ENCODE measurements at regions not wholly inside any gene's neighbourhood (a gene's known extent, or its start where the extent isn't known, plus 50 kb on each side); places are given as distances from the start of the nearest gene placed in this dataset. TPM values are rescaled to one million over a fixed set of nuclear protein-coding genes. Genes with fewer than 3 reads are reported as not detected.

DNA sequence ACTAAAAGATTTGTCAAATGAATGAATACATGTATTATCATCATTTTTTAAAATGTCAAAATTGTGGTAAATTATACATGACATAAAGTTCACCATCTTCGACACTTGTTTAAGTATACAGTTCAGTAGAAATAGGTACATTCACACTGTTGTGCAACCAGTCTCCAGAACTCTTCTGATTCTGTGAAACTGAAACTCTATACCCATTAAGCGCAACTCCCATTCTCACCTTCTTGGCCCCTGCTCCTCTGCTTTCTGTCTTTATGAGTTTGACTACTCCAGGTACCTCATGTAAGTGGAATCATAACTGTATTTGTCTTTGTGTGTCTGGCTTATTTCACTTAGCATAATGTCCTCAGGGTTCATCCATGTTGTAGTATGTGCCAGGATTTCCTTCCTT, 50.1 kb upstream of the KBTBD8 start:
- no peaks in the 10 kb centered on the region for H3K36me3 ChIP-seq
- intact Hi-C loops (cut with DNase I), result no loop called here
- H3K27ac ChIP-seq, result no peak overlapping the region
- no peak for DNase-seq (ENCODE audit: extremely low spot score in 2 of 2)
- H3K4me1 ChIP-seq, result no peaks in the 10 kb centered on the region
- H3K27me3 ChIP-seq, result no peaks in the 10 kb centered on the region
- no peak overlapping the region for H3K4me3 ChIP-seq
- TF ChIP-seq POLR2A (IDR thresholded peaks at IDR 0.05), result no peak
- TF ChIP-seq POLR2AphosphoS5 (IDR thresholded peaks at IDR 0.05; ENCODE audit: insufficient read depth in 1 of 2, low read depth in 1 of 2), result no peak
- H3K9me3 ChIP-seq, result no peaks in the 10 kb centered on the region

Small RNA genes in the stretch of these regions (small RNA-seq; reads per million reads assigned to genes)
- not detected for gene RPL21P41
